T-cell (primary cell): ENCODE measurements at regions not wholly inside any gene's neighbourhood (a gene's known extent, or its start where the extent isn't known, plus 50 kb on each side); places are given as distances from the start of the nearest gene placed in this dataset.

Experiments used
- ATAC-seq, 4 experiments: fragments of 200-7000 bp in 3 of 4; fragments of 150-1000 bp in 1 of 4; cut with Tn5 transposase; replicated peaks in 1 of 4; 1 replicate in 3 of 4; 2 replicates in 1 of 4; pipeline ENCODE4 v1.10.0; 2021; ENCODE audit warnings: moderate library complexity in 3 of 4, mild to moderate bottlenecking in 2 of 4, moderate number of reproducible peaks in 1 of 4
- CTCF ChIA-PET, 2 donors: fragments of 300-600 bp; sonication (Branson Sonifier 250); formaldehyde crosslinking; loops; one replicate each; lab custom pipeline; 2022; ENCODE audit warnings: antibody characterized with exemption in 2 of 2; lab: Charles Lee
- POLR2A ChIA-PET, 2 donors: fragments of 300-600 bp; sonication (Branson Sonifier 250); formaldehyde crosslinking; loops; one replicate each; lab custom pipeline; 2022; ENCODE audit warnings: antibody characterized with exemption in 2 of 2; lab: Charles Lee
- DNase-seq, 35 experiments: peaks; one replicate each; pipeline versions ENCODE4 v3.0.0 to v3.0.0-alpha.2; 2013 to 2023
- H3K27ac ChIP-seq: one replicate; pipeline ENCODE4 v1.5.1; 2013; ENCODE audit warnings: low read length
- H3K27me3 ChIP-seq, 2 experiments: replicated peaks in 1 of 2; 1 replicate in 1 of 2; 2 replicates in 1 of 2; pipeline versions ENCODE4 v1.6.1 to v1.7.0; 2013; ENCODE audit warnings: low read length in 1 of 2, mixed read lengths in 1 of 2; ENCODE audit not compliant: control insufficient read depth in 2 of 2, insufficient read depth in 2 of 2; ENCODE audit errors: extremely low read depth in 1 of 2
- H3K36me3 ChIP-seq, 2 donors: 1 replicate in 1 of 2; 2 replicates in 1 of 2; pipeline versions ENCODE4 v1.6.1 to v1.7.0; 2013; ENCODE audit warnings: low read length in 1 of 2; ENCODE audit not compliant: control insufficient read depth in 2 of 2, insufficient read depth in 1 of 2; ENCODE audit errors: extremely low read depth in 1 of 2
- H3K4me1 ChIP-seq, 2 experiments: 1 replicate in 1 of 2; 2 replicates in 1 of 2; pipeline versions ENCODE4 v1.6.1 to v1.7.0; 2013; ENCODE audit warnings: low read length in 2 of 2, mixed read lengths in 1 of 2; ENCODE audit not compliant: insufficient read depth in 2 of 2, control insufficient read depth in 1 of 2; ENCODE audit errors: extremely low read depth in 1 of 2
- H3K4me3 ChIP-seq, 2 donors: 1 replicate in 1 of 2; 2 replicates in 1 of 2; pipeline versions ENCODE4 v1.5.1 to v1.7.0; 2013; ENCODE audit warnings: mild to moderate bottlenecking in 2 of 2, low read length in 1 of 2, moderate library complexity in 1 of 2; ENCODE audit not compliant: control insufficient read depth in 1 of 2; ENCODE audit errors: extremely low read depth in 1 of 2
- H3K9me3 ChIP-seq: 2 replicates; pipeline ENCODE4 v1.7.0; 2013
- H3K27ac Mint-ChIP-seq, 2 donors: one replicate each; pipeline ENCODE4 v1.8.0; 2020 to 2021; ENCODE audit warnings: mild to moderate bottlenecking in 2 of 2, mixed read lengths in 2 of 2
- H3K27me3 Mint-ChIP-seq, 2 donors: one replicate each; pipeline ENCODE4 v1.8.0; 2021 to 2022; ENCODE audit warnings: mixed read lengths in 2 of 2
- H3K36me3 Mint-ChIP-seq: one replicate; pipeline ENCODE4 v1.8.0; 2021; ENCODE audit warnings: mixed read lengths
- H3K4me1 Mint-ChIP-seq, 3 donors: one replicate each; pipeline ENCODE4 v1.8.0; 2020 to 2022; ENCODE audit warnings: mixed read lengths in 3 of 3, mild to moderate bottlenecking in 1 of 3
- H3K4me3 Mint-ChIP-seq, 3 donors: one replicate each; pipeline ENCODE4 v1.8.0; 2020 to 2022; ENCODE audit warnings: mild to moderate bottlenecking in 3 of 3, mixed read lengths in 3 of 3, moderate library complexity in 3 of 3
- H3K9me3 Mint-ChIP-seq, 3 donors: one replicate each; pipeline ENCODE4 v1.8.0; 2020 to 2022; ENCODE audit warnings: mixed read lengths in 3 of 3
- WGBS: methylation state at CpG from one replicate; pipeline ENCODE4 v1.1.5; 2013; ENCODE audit warnings: missing lambda C conversion rate; ENCODE audit not compliant: insufficient coverage; 5-methylcytosine and 5-hydroxymethylcytosine counted together

DNA sequence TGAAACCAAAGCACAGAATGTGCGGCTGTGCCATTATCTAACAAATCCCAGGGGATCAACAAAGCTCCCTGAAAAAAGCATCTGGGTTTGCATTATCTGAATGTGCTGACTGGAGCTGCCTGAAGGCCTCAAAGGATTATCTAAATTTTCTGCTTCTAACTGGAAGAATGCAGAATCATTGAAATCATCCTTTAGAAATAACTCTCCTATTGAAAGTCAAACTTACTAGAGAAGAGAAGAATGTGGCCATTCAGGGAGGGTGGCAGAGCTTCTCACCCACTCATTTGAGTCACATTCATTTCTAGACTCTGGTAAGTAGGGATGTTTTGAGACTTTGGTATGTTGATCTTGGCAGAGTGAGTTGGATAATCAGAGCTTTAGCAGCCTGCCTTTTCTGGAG is 220.6 kb upstream of the RGS6 start:
- ChIA-PET POLR2A (no interaction called here), CTCF (no interaction called here)
- no peak overlapping the region for H3K4me3 ChIP-seq
- peaks cover 68% of the 10 kb centered on the region for H3K36me3 Mint-ChIP-seq
- peaks cover 0 to 7% of the 10 kb centered on the region in 2 donors for H3K36me3 ChIP-seq
- 100% methylated on average over 1 of the region's 1 CpG for WGBS
- no peaks in the 10 kb centered on the region for H3K27me3 ChIP-seq
- H3K27ac ChIP-seq: no peak overlapping the region
- no peaks in the 10 kb centered on the region for H3K27me3 Mint-ChIP-seq
- H3K4me1 ChIP-seq: peaks cover 0 to 3% of the 10 kb centered on the region in 2 experiments
- H3K9me3 Mint-ChIP-seq: no peaks in the 10 kb centered on the region
- no peak for ATAC-seq
- H3K27ac Mint-ChIP-seq: no peak overlapping the region
- DNase-seq: no peak
- H3K4me1 Mint-ChIP-seq: peaks cover 7 to 18% (median 11%) of the 10 kb centered on the region in 3 donors
- H3K4me3 Mint-ChIP-seq: no peak overlapping the region
- H3K9me3 ChIP-seq: no peaks in the 10 kb centered on the region

DNA sequence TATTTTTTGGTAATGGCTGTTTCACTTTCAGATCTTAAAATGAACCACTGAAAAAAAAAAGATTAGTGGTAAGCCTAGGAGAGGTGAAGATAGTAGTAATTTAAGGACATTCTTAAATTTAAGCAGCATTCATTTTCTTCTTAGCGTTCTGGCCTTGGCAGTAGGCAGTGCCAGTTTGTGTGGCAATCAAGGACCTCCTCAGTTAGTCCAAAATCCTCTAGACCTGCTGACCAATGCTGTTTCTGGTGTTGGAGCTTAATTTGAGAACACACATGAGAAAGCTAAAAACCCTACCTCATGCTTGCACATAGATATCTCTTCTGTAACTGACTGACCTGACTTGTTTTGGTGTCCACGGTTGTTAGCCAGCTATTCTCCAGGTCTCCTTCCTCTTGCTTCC is 219.8 kb upstream of the RGS6 start:
- Histone ChIP-seq H3K36me3 (peaks cover 0 to 7% of the 10 kb centered on the region in 2 donors), H3K27me3 (no peaks in the 10 kb centered on the region), H3K9me3 (no peaks in the 10 kb centered on the region), H3K27ac (no peak overlapping the region), H3K4me3 (no peak overlapping the region), H3K4me1 (peaks cover 0 to 3% of the 10 kb centered on the region in 2 experiments)
- Mint-ChIP-seq H3K4me1 (peaks cover 7 to 18% (median 11%) of the 10 kb centered on the region in 3 donors), H3K4me3 (no peak overlapping the region), H3K9me3 (no peaks in the 10 kb centered on the region), H3K27ac (no peak overlapping the region), H3K36me3 (peaks cover 69% of the 10 kb centered on the region), H3K27me3 (no peaks in the 10 kb centered on the region)
- no peak for DNase-seq
- ChIA-PET POLR2A (no interaction called here), CTCF (interaction anchor here in 1 of 2 donors (0.6 kb wide), 1 partner anchor 86 kb away, joined by 6 read pairs; no protein-coding TSS in a partner anchor)
- no peak for ATAC-seq
- 88% methylated on average over 1 of the region's 2 CpGs for WGBS

- H3K9me3 ChIP-seq: no peaks in the 10 kb centered on the region
- no peaks in the 10 kb centered on the region for H3K27me3 ChIP-seq
- H3K27ac ChIP-seq: no peak overlapping the region
- CTCF ChIA-PET: interaction anchor here in 1 of 2 donors (0.6 kb wide), 1 partner anchor 40 kb away, joined by 3 read pairs; no protein-coding TSS in a partner anchor
- no peak overlapping the region for H3K4me3 ChIP-seq
- peaks cover 74% of the 10 kb centered on the region for H3K36me3 Mint-ChIP-seq
- no peak overlapping the region for H3K27ac Mint-ChIP-seq
- no CpG with 5 or more reads among the region's 1 CpG for WGBS
- peaks cover 0 to 7% of the 10 kb centered on the region in 2 donors for H3K36me3 ChIP-seq
- POLR2A ChIA-PET: interaction anchor here in 1 of 2 donors (0.6 kb wide), 1 partner anchor 410 kb away, joined by 3 read pairs; no protein-coding TSS in a partner anchor
- H3K4me1 Mint-ChIP-seq: peaks cover 7 to 18% (median 11%) of the 10 kb centered on the region in 3 donors
- no peak for ATAC-seq
- DNase-seq: no peak
- H3K27me3 Mint-ChIP-seq: no peaks in the 10 kb centered on the region
- H3K4me1 ChIP-seq: peaks cover 0 to 3% of the 10 kb centered on the region in 2 experiments
- H3K4me3 Mint-ChIP-seq: no peak overlapping the region
- no peaks in the 10 kb centered on the region for H3K9me3 Mint-ChIP-seq
These were observed 219.2 kb upstream of the RGS6 start for GRCh38 chr14:71713016-71713415.

- Mint-ChIP-seq H3K4me3 (no peak overlapping the region), H3K4me1 (peaks cover 7 to 18% (median 11%) of the 10 kb centered on the region in 3 donors), H3K27ac (no peak overlapping the region), H3K9me3 (no peaks in the 10 kb centered on the region), H3K27me3 (no peaks in the 10 kb centered on the region), H3K36me3 (peaks cover 78% of the 10 kb centered on the region)
- Histone ChIP-seq H3K4me3 (no peak overlapping the region), H3K36me3 (peaks cover 0 to 7% of the 10 kb centered on the region in 2 donors), H3K9me3 (no peaks in the 10 kb centered on the region), H3K27me3 (no peaks in the 10 kb centered on the region), H3K27ac (no peak overlapping the region), H3K4me1 (peaks cover 0 to 3% of the 10 kb centered on the region in 2 experiments)
- ChIA-PET POLR2A (interaction anchor here (0.6 kb wide), 2 partner anchors 293 to 411 kb away, joined by 3 read pairs; no protein-coding TSS in a partner anchor), CTCF (interaction anchor here in 1 of 2 donors (0.6 kb wide), 1 partner anchor 40 kb away, joined by 3 read pairs; no protein-coding TSS in a partner anchor)
- ATAC-seq (no peak), DNase-seq (no peak)
- WGBS: no CpG with 5 or more reads among the region's 1 CpG
These were observed 218.8 kb upstream of the RGS6 start for GRCh38 chr14:71713451-71713850.

DNA sequence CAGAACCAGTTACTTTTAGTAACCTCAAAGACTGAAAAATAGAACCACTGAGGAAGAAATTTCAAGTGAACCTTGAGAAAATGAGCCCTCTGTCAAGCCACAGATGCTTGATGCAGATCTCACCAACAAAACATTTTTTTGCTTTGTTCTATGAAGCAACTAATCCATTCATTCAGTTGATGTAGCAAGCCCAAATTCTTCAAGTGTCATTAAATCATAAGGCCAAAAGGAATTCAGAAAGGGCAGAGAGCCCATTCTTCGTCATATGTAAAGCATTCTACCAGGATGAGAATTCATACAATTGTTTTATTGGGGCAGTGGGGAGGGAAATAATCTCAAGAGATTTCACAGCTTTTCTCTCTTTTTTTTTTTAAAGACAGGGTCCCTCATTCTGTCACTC is 218.0 kb upstream of the RGS6 start:
- H3K36me3 Mint-ChIP-seq: peaks cover 77% of the 10 kb centered on the region
- Histone ChIP-seq H3K4me1 (peaks cover 0 to 3% of the 10 kb centered on the region in 2 experiments), H3K9me3 (no peaks in the 10 kb centered on the region), H3K27ac (no peak overlapping the region), H3K36me3 (peaks cover 0 to 3% of the 10 kb centered on the region in 2 donors), H3K27me3 (no peaks in the 10 kb centered on the region), H3K4me3 (no peak overlapping the region)
- CTCF ChIA-PET: no interaction called here
- no peak overlapping the region for H3K4me3 Mint-ChIP-seq
- DNase-seq (no peak), ATAC-seq (no peak)
- POLR2A ChIA-PET: interaction anchor here in 1 of 2 donors (0.6 kb wide), 1 partner anchor 664 kb away, joined by 3 read pairs; no protein-coding TSS in a partner anchor
- H3K27ac Mint-ChIP-seq: no peak overlapping the region
- WGBS: no CpG with 5 or more reads among the region's 1 CpG
- H3K9me3 Mint-ChIP-seq: no peaks in the 10 kb centered on the region
- H3K4me1 Mint-ChIP-seq: peaks cover 7 to 18% (median 11%) of the 10 kb centered on the region in 3 donors
- H3K27me3 Mint-ChIP-seq: no peaks in the 10 kb centered on the region

DNA sequence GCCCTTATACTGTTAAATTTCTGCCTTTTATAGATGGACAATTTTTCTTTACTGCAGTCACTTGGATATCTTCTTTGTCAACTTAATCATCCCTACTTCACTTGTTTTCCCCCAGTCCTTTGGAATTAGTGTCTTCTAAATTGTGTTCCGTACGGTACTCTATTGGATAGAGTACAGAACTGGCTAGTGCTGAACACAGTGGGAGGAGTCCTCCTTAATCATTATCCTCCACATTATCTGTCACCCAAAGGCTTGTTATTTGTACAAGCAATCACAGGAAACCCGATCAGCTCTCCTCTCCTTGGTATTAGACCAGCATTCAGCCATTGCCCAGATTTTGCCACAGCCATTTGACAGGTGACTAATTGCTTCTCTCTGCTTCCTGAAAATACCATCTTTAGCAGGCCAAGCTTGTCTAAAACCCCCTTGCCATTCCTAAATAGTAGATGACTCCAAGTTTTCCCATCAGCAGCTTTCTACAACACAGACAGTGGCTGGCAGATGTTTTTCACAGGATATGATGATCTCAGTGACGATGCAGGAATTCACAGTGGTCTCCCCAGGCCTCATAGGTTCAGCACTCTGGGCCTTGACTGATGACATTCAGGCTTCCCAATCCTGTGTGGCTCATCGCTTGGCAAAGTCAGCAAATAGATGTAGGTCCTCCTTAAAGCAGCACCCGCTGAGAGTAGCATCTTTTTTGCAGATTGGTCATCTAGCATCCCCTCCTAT is 216.0 kb upstream of the RGS6 start:
- CTCF ChIA-PET: no interaction called here
- POLR2A ChIA-PET: no interaction called here
- DNase-seq (no peak), ATAC-seq (no peak)
- peaks cover 66% of the 10 kb centered on the region for H3K36me3 Mint-ChIP-seq
- no peak overlapping the region for H3K4me3 Mint-ChIP-seq
- no peaks in the 10 kb centered on the region for H3K27me3 Mint-ChIP-seq
- Histone ChIP-seq H3K4me1 (no peaks in the 10 kb centered on the region), H3K27ac (no peak overlapping the region), H3K27me3 (no peaks in the 10 kb centered on the region), H3K4me3 (no peak overlapping the region), H3K9me3 (no peaks in the 10 kb centered on the region), H3K36me3 (peaks cover 0 to 2% of the 10 kb centered on the region in 2 donors)
- WGBS: 95% methylated on average over 4 of the region's 6 CpGs
- no peak overlapping the region for H3K27ac Mint-ChIP-seq
- peaks cover 2 to 7% (median 6%) of the 10 kb centered on the region in 3 donors for H3K4me1 Mint-ChIP-seq
- H3K9me3 Mint-ChIP-seq: no peaks in the 10 kb centered on the region
